ENCODE measurements at regions not wholly inside any gene's neighbourhood (a gene's known extent, or its start where the extent isn't known, plus 50 kb on each side); places are given as distances from the start of the nearest gene placed in this dataset.

GRCh38 chr20:40438161-40438830 is 250.7 kb downstream of the MAFB start:
- Histone ChIP-seq H3K9me3 (ENCODE audit: control insufficient read depth, insufficient read depth, low read depth, low read length) (no peaks in the 10 kb centered on the region), H3K4me1 (ENCODE audit: control insufficient read depth, insufficient read depth, low read length) (no peaks in the 10 kb centered on the region), H3K27ac (ENCODE audit: extremely low read depth, low read depth, low read length) (no peak overlapping the region), H3K36me3 (ENCODE audit: control insufficient read depth in 2 of 2, insufficient read depth in 1 of 2, low read length in 2 of 2) (no peaks in the 10 kb centered on the region), H3K4me3 (ENCODE audit: low read depth, low read length) (no peak overlapping the region)
- POLR2A ChIA-PET, result no interaction called here
- CTCF ChIA-PET, result no interaction called here
- TF ChIP-seq ZNF169 (tag by site-specific recombination; IDR thresholded peaks at IDR 0.05) (no peak), INSM2 (tag by site-specific recombination; IDR thresholded peaks at IDR 0.05) (no peak), ZNF146 (tag by site-specific recombination; IDR thresholded peaks at IDR 0.05) (no peak), TRIM28 (IDR thresholded peaks at IDR 0.05; ENCODE audit: borderline replicate concordance, low read length) (no peak), ZBTB20 (tag by site-specific recombination; IDR thresholded peaks at IDR 0.05) (no peak), YY1 (tag by site-specific recombination; IDR thresholded peaks at IDR 0.05) (no peak), ZBTB17 (tag by site-specific recombination; IDR thresholded peaks at IDR 0.05) (no peak), KLF16 (tag by site-specific recombination; IDR thresholded peaks at IDR 0.05) (no peak), ZBTB11 (tag by site-specific recombination; conservative IDR thresholded peaks at IDR 0.05; ENCODE audit: low read depth) (no peak), REST (tag by site-specific recombination; IDR thresholded peaks at IDR 0.05) (no peak), HOXD13 (CRISPR knock-in tag; IDR thresholded peaks at IDR 0.05; ENCODE audit: borderline replicate concordance) (no peak), ZNF48 (tag by site-specific recombination; IDR thresholded peaks at IDR 0.05) (no peak), ZNF416 (tag by site-specific recombination; IDR thresholded peaks at IDR 0.05) (no peak), BCL11A (tag by site-specific recombination; IDR thresholded peaks at IDR 0.05; ENCODE audit: low read depth) (no peak), ZNF596 (tag by site-specific recombination; IDR thresholded peaks at IDR 0.05) (no peak), ZNF10 (tag by site-specific recombination; IDR thresholded peaks at IDR 0.05) (no peak), ZFHX2 (tag by site-specific recombination; conservative IDR thresholded peaks at IDR 0.05) (no peak)
- TF ChIP-seq, protein P1, sequence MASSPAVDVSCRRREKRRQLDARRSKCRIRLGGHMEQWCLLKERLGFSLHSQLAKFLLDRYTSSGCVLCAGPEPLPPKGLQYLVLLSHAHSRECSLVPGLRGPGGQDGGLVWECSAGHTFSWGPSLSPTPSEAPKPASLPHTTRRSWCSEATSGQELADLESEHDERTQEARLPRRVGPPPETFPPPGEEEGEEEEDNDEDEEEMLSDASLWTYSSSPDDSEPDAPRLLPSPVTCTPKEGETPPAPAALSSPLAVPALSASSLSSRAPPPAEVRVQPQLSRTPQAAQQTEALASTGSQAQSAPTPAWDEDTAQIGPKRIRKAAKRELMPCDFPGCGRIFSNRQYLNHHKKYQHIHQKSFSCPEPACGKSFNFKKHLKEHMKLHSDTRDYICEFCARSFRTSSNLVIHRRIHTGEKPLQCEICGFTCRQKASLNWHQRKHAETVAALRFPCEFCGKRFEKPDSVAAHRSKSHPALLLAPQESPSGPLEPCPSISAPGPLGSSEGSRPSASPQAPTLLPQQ (tag by site-specific recombination; IDR thresholded peaks at IDR 0.05), result no peak
- TF ChIP-seq, protein P2, sequence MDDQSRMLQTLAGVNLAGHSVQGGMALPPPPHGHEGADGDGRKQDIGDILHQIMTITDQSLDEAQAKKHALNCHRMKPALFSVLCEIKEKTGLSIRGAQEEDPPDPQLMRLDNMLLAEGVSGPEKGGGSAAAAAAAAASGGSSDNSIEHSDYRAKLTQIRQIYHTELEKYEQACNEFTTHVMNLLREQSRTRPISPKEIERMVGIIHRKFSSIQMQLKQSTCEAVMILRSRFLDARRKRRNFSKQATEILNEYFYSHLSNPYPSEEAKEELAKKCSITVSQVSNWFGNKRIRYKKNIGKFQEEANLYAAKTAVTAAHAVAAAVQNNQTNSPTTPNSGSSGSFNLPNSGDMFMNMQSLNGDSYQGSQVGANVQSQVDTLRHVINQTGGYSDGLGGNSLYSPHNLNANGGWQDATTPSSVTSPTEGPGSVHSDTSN (CRISPR knock-in tag; IDR thresholded peaks at IDR 0.05), result no peak

All from HEK293 (cell line).